Activated CD4-positive, alpha-beta T cell treated with anti-CD3 and anti-CD28 coated beads for 36 hours (primary cell): ENCODE measurements at regions not wholly inside any gene's neighbourhood (a gene's known extent, or its start where the extent isn't known, plus 50 kb on each side); places are given as distances from the start of the nearest gene placed in this dataset.
A peak's percentile ranks its signal among the peaks of the same experiment; 100 is the strongest.
"Not testable (repeated sequence)": the region's sequence is repeated elsewhere in the genome, so short reads cannot be mapped to it uniquely, and the experiment has no call there.

Experiments
- ATAC-seq: fragments of 200-7000 bp; cut with Tn5 transposase; one replicate; pipeline ENCODE4 v1.10.0; 2021; ENCODE audit warnings: mild to moderate bottlenecking, moderate library complexity
- CTCF ChIA-PET: fragments of 350-600 bp; sonication (Branson Sonifier 250); formaldehyde crosslinking; loops from one replicate; lab custom pipeline; 2021; ENCODE audit warnings: antibody characterized with exemption; lab: Charles Lee
- POLR2A ChIA-PET: fragments of 350-600 bp; sonication (Branson Sonifier 250); formaldehyde crosslinking; loops from one replicate; lab custom pipeline; 2021; ENCODE audit warnings: antibody characterized with exemption, inconsistent platforms; lab: Charles Lee
- DNase-seq: peaks from one replicate; pipeline ENCODE4 v3.0.0-alpha.2; 2020
- H3K27ac Mint-ChIP-seq: one replicate; pipeline ENCODE4 v1.8.0; 2021; ENCODE audit warnings: mixed read lengths
- H3K27me3 Mint-ChIP-seq: one replicate; pipeline ENCODE4 v1.8.0; 2021; ENCODE audit warnings: mixed read lengths
- H3K36me3 Mint-ChIP-seq: one replicate; pipeline ENCODE4 v1.8.0; 2021; ENCODE audit warnings: low read depth, mixed read lengths
- H3K4me1 Mint-ChIP-seq: one replicate; pipeline ENCODE4 v1.8.0; 2021; ENCODE audit warnings: mixed read lengths
- H3K4me3 Mint-ChIP-seq: one replicate; pipeline ENCODE4 v1.8.0; 2021; ENCODE audit warnings: mild to moderate bottlenecking, moderate library complexity, mixed read lengths
- H3K9me3 Mint-ChIP-seq: one replicate; pipeline ENCODE4 v1.8.0; 2021; ENCODE audit warnings: low read depth, mixed read lengths
- intact Hi-C, 2 experiments: fragments of 100-400 bp; cut with DNase I in 1 of 2; cut with micrococcal nuclease in 1 of 2; formaldehyde crosslinking; loops; one replicate each; pipeline versions ENCODE4 v1.14.2 to v1.15.1; 2022 to 2024; cut with DNase I, micrococcal nuclease

GRCh38 chr22:23385678-23386631 is 194.1 kb downstream of the IGLL1 start:
- DNase-seq (peak; percentile 90), ATAC-seq (peak; percentile 90)
- intact Hi-C loops: loop anchor here (1.0 to 10.0 kb wide), 5 partner anchors 63 to 212 kb away; no protein-coding TSS in a partner anchor
- H3K9me3 Mint-ChIP-seq: no peaks in the 10 kb centered on the region
- no peaks in the 10 kb centered on the region for H3K4me1 Mint-ChIP-seq
- peaks cover 2% of the 10 kb centered on the region for H3K27me3 Mint-ChIP-seq
- H3K4me3 Mint-ChIP-seq: no peak overlapping the region
- H3K27ac Mint-ChIP-seq: no peak overlapping the region
- ChIA-PET CTCF (interaction anchor here (0.6 to 1.8 kb wide), 23 partner anchors 9 to 428 kb away, joined by 3 to 16 read pairs (median 3); no protein-coding TSS in a partner anchor), POLR2A (no interaction called here)
- no peaks in the 10 kb centered on the region for H3K36me3 Mint-ChIP-seq

GRCh38 chr22:23384923-23385677 is 195.0 kb downstream of the IGLL1 start:
- ATAC-seq: no peak
- CTCF ChIA-PET: interaction anchor here (0.6 to 1.8 kb wide), 23 partner anchors 8 to 1040 kb away, joined by 3 to 16 read pairs (median 3); no protein-coding TSS in a partner anchor
- no peaks in the 10 kb centered on the region for H3K9me3 Mint-ChIP-seq
- no peak overlapping the region for H3K27ac Mint-ChIP-seq
- intact Hi-C loops: loop anchor here in 1 of 2 experiments (10.0 kb wide), 1 partner anchor 90 kb away; no protein-coding TSS in a partner anchor
- no peaks in the 10 kb centered on the region for H3K4me1 Mint-ChIP-seq
- POLR2A ChIA-PET: no interaction called here
- H3K4me3 Mint-ChIP-seq: no peak overlapping the region
- H3K27me3 Mint-ChIP-seq: peaks cover 2% of the 10 kb centered on the region
- DNase-seq: no peak
- no peaks in the 10 kb centered on the region for H3K36me3 Mint-ChIP-seq

- ChIA-PET CTCF (interaction anchor here (0.8 to 0.9 kb wide), 2 partner anchors 16 to 209 kb away, joined by 3 read pairs; no protein-coding TSS in a partner anchor), POLR2A (no interaction called here)
- ATAC-seq: no peak
- no peaks in the 10 kb centered on the region for H3K36me3 Mint-ChIP-seq
- no peak overlapping the region for H3K27ac Mint-ChIP-seq
- no peak overlapping the region for H3K4me3 Mint-ChIP-seq
- no peaks in the 10 kb centered on the region for H3K9me3 Mint-ChIP-seq
- no peaks in the 10 kb centered on the region for H3K4me1 Mint-ChIP-seq
- peaks cover 2% of the 10 kb centered on the region for H3K27me3 Mint-ChIP-seq
- no peak for DNase-seq
- intact Hi-C loops: loop anchor here in 1 of 2 experiments (10.0 kb wide), 1 partner anchor 90 kb away; no protein-coding TSS in a partner anchor
Observed at GRCh38 chr22:23384431-23384830, 195.7 kb downstream of the IGLL1 start.

- no peak overlapping the region for H3K27ac Mint-ChIP-seq
- no peak overlapping the region for H3K4me3 Mint-ChIP-seq
- ATAC-seq (no peak), DNase-seq (no peak)
- H3K4me1 Mint-ChIP-seq: no peaks in the 10 kb centered on the region
- ChIA-PET POLR2A (interaction anchor here (0.6 kb wide), 1 partner anchor 926 kb away, joined by 5 read pairs; no protein-coding TSS in a partner anchor), CTCF (interaction anchor here (0.8 to 0.9 kb wide), 2 partner anchors 15 to 208 kb away, joined by 3 read pairs; no protein-coding TSS in a partner anchor)
- H3K9me3 Mint-ChIP-seq: no peaks in the 10 kb centered on the region
- intact Hi-C loops: loop anchor here in 1 of 2 experiments (10.0 kb wide), 1 partner anchor 89 kb away; no protein-coding TSS in a partner anchor
- H3K27me3 Mint-ChIP-seq: peaks cover 2% of the 10 kb centered on the region
- H3K36me3 Mint-ChIP-seq: no peaks in the 10 kb centered on the region
Observed at GRCh38 chr22:23383491-23384361, 196.4 kb downstream of the IGLL1 start.

GRCh38 chr22:23382428-23383218 is 197.5 kb downstream of the IGLL1 start:
- Mint-ChIP-seq H3K36me3 (no peaks in the 10 kb centered on the region), H3K9me3 (no peaks in the 10 kb centered on the region), H3K27me3 (peaks cover 2% of the 10 kb centered on the region), H3K4me3 (no peak overlapping the region), H3K4me1 (no peaks in the 10 kb centered on the region), H3K27ac (no peak overlapping the region)
- ATAC-seq (no peak), DNase-seq (no peak)
- intact Hi-C loops: loop anchor here in 1 of 2 experiments (10.0 kb wide), 1 partner anchor 88 kb away; no protein-coding TSS in a partner anchor
- ChIA-PET POLR2A (no interaction called here), CTCF (interaction anchor here (0.6 kb wide), 1 partner anchor 109 kb away, joined by 3 read pairs; no protein-coding TSS in a partner anchor)

- Mint-ChIP-seq H3K27ac (no peak overlapping the region), H3K9me3 (no peaks in the 10 kb centered on the region), H3K36me3 (no peaks in the 10 kb centered on the region), H3K4me1 (no peaks in the 10 kb centered on the region), H3K4me3 (no peak overlapping the region), H3K27me3 (peaks cover 2% of the 10 kb centered on the region)
- ChIA-PET POLR2A (no interaction called here), CTCF (interaction anchor here (0.6 kb wide), 1 partner anchor 109 kb away, joined by 3 read pairs; no protein-coding TSS in a partner anchor)
- DNase-seq (no peak), ATAC-seq (no peak)
- intact Hi-C loops: loop anchor here in 1 of 2 experiments (10.0 kb wide), 1 partner anchor 87 kb away; no protein-coding TSS in a partner anchor
Observed at GRCh38 chr22:23381661-23382427, 198.2 kb downstream of the IGLL1 start.

GRCh38 chr22:23380911-23381310 is 199.2 kb downstream of the IGLL1 start:
- no peak for DNase-seq
- no peak for ATAC-seq
- H3K36me3 Mint-ChIP-seq: no peaks in the 10 kb centered on the region
- H3K27me3 Mint-ChIP-seq: peaks cover 2% of the 10 kb centered on the region
- ChIA-PET POLR2A (no interaction called here), CTCF (no interaction called here)
- no peak overlapping the region for H3K4me3 Mint-ChIP-seq
- no peak overlapping the region for H3K27ac Mint-ChIP-seq
- no peaks in the 10 kb centered on the region for H3K4me1 Mint-ChIP-seq
- intact Hi-C loops: loop anchor here in 1 of 2 experiments (10.0 kb wide), 1 partner anchor 86 kb away; no protein-coding TSS in a partner anchor
- no peaks in the 10 kb centered on the region for H3K9me3 Mint-ChIP-seq

- intact Hi-C loops: loop anchor here in 1 of 2 experiments (10.0 kb wide), 1 partner anchor 85 kb away; no protein-coding TSS in a partner anchor
- H3K36me3 Mint-ChIP-seq: no peaks in the 10 kb centered on the region
- H3K4me3 Mint-ChIP-seq: no peak overlapping the region
- ChIA-PET CTCF (no interaction called here), POLR2A (no interaction called here)
- DNase-seq: no peak
- H3K27me3 Mint-ChIP-seq: peaks cover 3% of the 10 kb centered on the region
- no peaks in the 10 kb centered on the region for H3K9me3 Mint-ChIP-seq
- H3K27ac Mint-ChIP-seq: no peak overlapping the region
- no peak for ATAC-seq
- H3K4me1 Mint-ChIP-seq: no peaks in the 10 kb centered on the region
Observed at GRCh38 chr22:23380230-23380573, 199.9 kb downstream of the IGLL1 start.

GRCh38 chr22:23379540-23380229 is 199.4 kb downstream of the BCR start:
- ATAC-seq, CTCF ChIA-PET, H3K9me3 Mint-ChIP-seq, H3K4me1 Mint-ChIP-seq, H3K36me3 Mint-ChIP-seq, H3K4me3 Mint-ChIP-seq, H3K27me3 Mint-ChIP-seq, DNase-seq, H3K27ac Mint-ChIP-seq, POLR2A ChIA-PET: not testable (repeated sequence)
- intact Hi-C loops: loop anchor here in 1 of 2 experiments (10.0 kb wide), 1 partner anchor 85 kb away; no protein-coding TSS in a partner anchor
